Endodermal cell (in vitro differentiated cells): ENCODE measurements at regions not wholly inside any gene's neighbourhood (a gene's known extent, or its start where the extent isn't known, plus 50 kb on each side); places are given as distances from the start of the nearest gene placed in this dataset.

Experiments
- DNase-seq: peaks from one replicate; pipeline ENCODE4 v3.0.0-alpha.2; 2017
- H3K27ac ChIP-seq: 2 replicates; pipeline ENCODE4 v1.5.1; 2013; ENCODE audit warnings: mild to moderate bottlenecking, low read depth, low read length, moderate library complexity
- H3K27me3 ChIP-seq: 2 replicates; pipeline ENCODE4 v1.6.1; 2013; ENCODE audit warnings: mild to moderate bottlenecking, low read length, moderate library complexity; ENCODE audit not compliant: insufficient read depth, control insufficient read depth, poor library complexity, severe bottlenecking
- H3K36me3 ChIP-seq: 2 replicates; pipeline ENCODE4 v1.7.0; 2013; ENCODE audit warnings: mild to moderate bottlenecking, low read length, moderate library complexity; ENCODE audit not compliant: control insufficient read depth, insufficient read depth
- H3K4me1 ChIP-seq: one replicate; pipeline ENCODE4 v1.7.0; 2013; ENCODE audit warnings: low read length; ENCODE audit not compliant: control insufficient read depth, insufficient read depth
- H3K4me3 ChIP-seq: 2 replicates; pipeline ENCODE4 v1.5.1; 2013; ENCODE audit warnings: mild to moderate bottlenecking, low read length, moderate library complexity
- H3K9ac ChIP-seq: 2 replicates; pipeline ENCODE4 v1.6.1; 2013; ENCODE audit warnings: mild to moderate bottlenecking, low read length, moderate library complexity; ENCODE audit not compliant: poor library complexity, severe bottlenecking; ENCODE audit errors: extremely low read depth
- H3K9me3 ChIP-seq: 2 replicates; pipeline ENCODE4 v1.6.1; 2013; ENCODE audit warnings: mild to moderate bottlenecking, low read length, moderate library complexity; ENCODE audit not compliant: control insufficient read depth
- H3K27ac Mint-ChIP-seq: 2 replicates; pipeline ENCODE4 v1.8.0; 2020; ENCODE audit warnings: mixed read lengths
- H3K27me3 Mint-ChIP-seq: 2 replicates; pipeline ENCODE4 v1.8.0; 2021; ENCODE audit warnings: mild to moderate bottlenecking, mixed read lengths; ENCODE audit not compliant: insufficient read depth
- H3K36me3 Mint-ChIP-seq: 2 replicates; pipeline ENCODE4 v1.8.0; 2020; ENCODE audit warnings: low read depth, mixed read lengths
- H3K4me1 Mint-ChIP-seq: 2 replicates; pipeline ENCODE4 v1.8.0; 2020; ENCODE audit warnings: mixed read lengths
- H3K4me3 Mint-ChIP-seq: 2 replicates; pipeline ENCODE4 v1.8.0; 2020; ENCODE audit warnings: mild to moderate bottlenecking, moderate library complexity, mixed read lengths
- H3K9me3 Mint-ChIP-seq: 2 replicates; pipeline ENCODE4 v1.8.0; 2020; ENCODE audit warnings: mild to moderate bottlenecking, mixed read lengths
- WGBS, 2 experiments: methylation state at CpG; one replicate each; pipeline versions ENCODE4 v1.1.5 to v1.1.7; 2013; ENCODE audit warnings: missing lambda C conversion rate in 2 of 2, mixed read lengths in 1 of 2; ENCODE audit not compliant: insufficient coverage in 1 of 2, insufficient read length in 1 of 2; 5-methylcytosine and 5-hydroxymethylcytosine counted together
- TF ChIP-seq, protein P1 (sequence below): fragments of 200-600 bp; sonication (generic); conservative IDR thresholded peaks from 2 replicates; pipeline ENCODE4 v1.5.0; 2021; ENCODE audit warnings: antibody characterized with exemption, mild to moderate bottlenecking

DNA sequence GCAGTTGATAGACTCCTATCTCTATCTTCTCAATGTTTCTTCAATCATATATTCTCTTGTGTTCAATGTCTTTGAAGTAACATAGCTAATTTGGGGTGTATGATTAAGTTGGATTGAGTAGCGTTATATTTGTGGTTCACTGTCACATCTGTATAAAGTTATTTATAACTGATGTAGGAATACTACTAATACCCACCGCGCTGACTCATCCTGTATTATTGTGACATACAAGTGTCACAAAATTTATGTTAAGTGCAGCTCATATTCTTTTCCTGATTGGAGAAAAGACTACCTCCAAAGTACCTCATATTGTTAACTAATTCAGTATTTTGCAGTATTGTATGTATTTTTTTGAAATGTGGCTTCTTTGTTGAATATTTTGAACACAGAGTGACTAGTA, 940.8 kb downstream of the SLC6A15 start:
- no peaks in the 10 kb centered on the region for H3K27me3 ChIP-seq
- no peak overlapping the region for H3K9ac ChIP-seq
- Mint-ChIP-seq H3K27ac (no peak overlapping the region), H3K4me3 (no peak overlapping the region), H3K27me3 (no peaks in the 10 kb centered on the region), H3K4me1 (peaks cover 25% of the 10 kb centered on the region), H3K36me3 (no peaks in the 10 kb centered on the region), H3K9me3 (peaks cover 3% of the 10 kb centered on the region)
- H3K36me3 ChIP-seq, result no peaks in the 10 kb centered on the region
- H3K27ac ChIP-seq, result no peak overlapping the region
- H3K4me1 ChIP-seq, result peaks cover 3% of the 10 kb centered on the region
- H3K9me3 ChIP-seq, result peaks cover 9% of the 10 kb centered on the region
- TF ChIP-seq, protein P1, sequence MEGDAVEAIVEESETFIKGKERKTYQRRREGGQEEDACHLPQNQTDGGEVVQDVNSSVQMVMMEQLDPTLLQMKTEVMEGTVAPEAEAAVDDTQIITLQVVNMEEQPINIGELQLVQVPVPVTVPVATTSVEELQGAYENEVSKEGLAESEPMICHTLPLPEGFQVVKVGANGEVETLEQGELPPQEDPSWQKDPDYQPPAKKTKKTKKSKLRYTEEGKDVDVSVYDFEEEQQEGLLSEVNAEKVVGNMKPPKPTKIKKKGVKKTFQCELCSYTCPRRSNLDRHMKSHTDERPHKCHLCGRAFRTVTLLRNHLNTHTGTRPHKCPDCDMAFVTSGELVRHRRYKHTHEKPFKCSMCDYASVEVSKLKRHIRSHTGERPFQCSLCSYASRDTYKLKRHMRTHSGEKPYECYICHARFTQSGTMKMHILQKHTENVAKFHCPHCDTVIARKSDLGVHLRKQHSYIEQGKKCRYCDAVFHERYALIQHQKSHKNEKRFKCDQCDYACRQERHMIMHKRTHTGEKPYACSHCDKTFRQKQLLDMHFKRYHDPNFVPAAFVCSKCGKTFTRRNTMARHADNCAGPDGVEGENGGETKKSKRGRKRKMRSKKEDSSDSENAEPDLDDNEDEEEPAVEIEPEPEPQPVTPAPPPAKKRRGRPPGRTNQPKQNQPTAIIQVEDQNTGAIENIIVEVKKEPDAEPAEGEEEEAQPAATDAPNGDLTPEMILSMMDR, result no peak
- no peak for DNase-seq
- no peak overlapping the region for H3K4me3 ChIP-seq
- WGBS, 2 experiments, result 96% methylated on average over 2 of the region's 3 CpGs; no CpG with 5 or more reads in 1 of the 2 experiments

GRCh38 chr12:83960767-83961166, 951.8 kb downstream of the SLC6A15 start:
- Mint-ChIP-seq H3K9me3 (no peaks in the 10 kb centered on the region), H3K4me1 (peaks cover under 1% of the 10 kb centered on the region), H3K27ac (no peak overlapping the region), H3K4me3 (no peak overlapping the region), H3K36me3 (no peaks in the 10 kb centered on the region), H3K27me3 (no peaks in the 10 kb centered on the region)
- WGBS, 2 experiments, result 100% methylated on average over 1 of the region's 1 CpG; no CpG with 5 or more reads in 1 of the 2 experiments
- H3K9me3 ChIP-seq, result peaks cover under 1% of the 10 kb centered on the region
- H3K4me3 ChIP-seq, result no peak overlapping the region
- TF ChIP-seq, protein P1, result no peak
- no peaks in the 10 kb centered on the region for H3K27me3 ChIP-seq
- no peak overlapping the region for H3K27ac ChIP-seq
- H3K9ac ChIP-seq, result no peak overlapping the region
- DNase-seq, result no peak
- H3K36me3 ChIP-seq, result no peaks in the 10 kb centered on the region
- no peaks in the 10 kb centered on the region for H3K4me1 ChIP-seq

DNA sequence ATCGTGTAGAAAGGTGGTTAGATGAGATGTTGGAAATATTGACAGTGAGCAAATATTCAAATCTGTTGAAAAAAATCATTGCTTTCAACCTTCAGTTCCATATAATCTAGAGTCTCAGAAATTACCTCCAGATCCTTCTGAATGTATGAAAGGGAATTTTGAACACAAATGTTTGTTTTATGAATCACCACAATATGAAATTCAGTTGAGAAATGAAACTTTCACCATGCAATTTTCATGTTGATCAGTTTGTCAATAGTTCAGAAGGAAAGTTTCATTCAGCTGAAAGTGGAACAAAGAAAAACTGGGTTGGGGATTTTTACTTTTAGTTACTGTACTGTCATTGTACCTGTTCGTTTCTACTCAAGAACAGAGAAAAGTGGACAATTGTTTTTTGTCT, 953.6 kb downstream of the SLC6A15 start:
- no peaks in the 10 kb centered on the region for H3K36me3 Mint-ChIP-seq
- no peak for DNase-seq
- no peak overlapping the region for H3K4me3 Mint-ChIP-seq
- peaks cover 14% of the 10 kb centered on the region for H3K4me1 Mint-ChIP-seq
- Histone ChIP-seq H3K36me3 (no peaks in the 10 kb centered on the region), H3K4me3 (no peak overlapping the region), H3K27me3 (no peaks in the 10 kb centered on the region), H3K9ac (no peak overlapping the region), H3K9me3 (no peaks in the 10 kb centered on the region), H3K4me1 (peaks cover 4% of the 10 kb centered on the region), H3K27ac (no peak overlapping the region)
- TF ChIP-seq, protein P1, result no peak
- no peaks in the 10 kb centered on the region for H3K27me3 Mint-ChIP-seq
- WGBS, 2 experiments, result 86 to 88% methylated on average over 1 to 2 of the region's 2 CpGs
- no peak overlapping the region for H3K27ac Mint-ChIP-seq
- peaks cover 1% of the 10 kb centered on the region for H3K9me3 Mint-ChIP-seq
